SIG-M5 treated with dmso at 0.1 percent for 504 hours (cell line): ENCODE measurements at regions not wholly inside any gene's neighbourhood (a gene's known extent, or its start where the extent isn't known, plus 50 kb on each side); places are given as distances from the start of the nearest gene placed in this dataset.
"Not testable (repeated sequence)": the region's sequence is repeated elsewhere in the genome, so short reads cannot be mapped to it uniquely, and the experiment has no call there.

Source experiments
- DNase-seq: peaks from one replicate; lab custom pipeline; 2025; ENCODE audit not compliant: unreplicated experiment; lab: John Stamatoyannopoulos, UW

DNA sequence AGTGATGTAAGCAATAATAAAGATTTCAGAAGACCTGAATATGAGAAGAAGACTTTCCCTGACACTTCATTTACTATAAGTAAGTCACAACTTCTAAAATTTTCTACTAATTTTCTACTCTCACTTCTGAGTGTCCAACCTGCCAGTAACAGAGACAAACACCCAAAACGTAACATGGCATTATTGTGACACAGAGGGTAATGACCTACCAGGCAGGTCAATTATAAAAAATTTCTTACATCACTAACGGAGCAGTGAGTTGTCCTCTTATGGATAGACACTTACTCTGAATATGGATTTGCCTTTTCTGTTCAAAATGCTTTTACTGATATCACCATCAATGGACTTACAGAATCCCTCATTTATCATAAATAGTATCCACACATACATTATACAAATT is 405.9 kb upstream of the MAGEB16 start:
- no peak for DNase-seq

DNA sequence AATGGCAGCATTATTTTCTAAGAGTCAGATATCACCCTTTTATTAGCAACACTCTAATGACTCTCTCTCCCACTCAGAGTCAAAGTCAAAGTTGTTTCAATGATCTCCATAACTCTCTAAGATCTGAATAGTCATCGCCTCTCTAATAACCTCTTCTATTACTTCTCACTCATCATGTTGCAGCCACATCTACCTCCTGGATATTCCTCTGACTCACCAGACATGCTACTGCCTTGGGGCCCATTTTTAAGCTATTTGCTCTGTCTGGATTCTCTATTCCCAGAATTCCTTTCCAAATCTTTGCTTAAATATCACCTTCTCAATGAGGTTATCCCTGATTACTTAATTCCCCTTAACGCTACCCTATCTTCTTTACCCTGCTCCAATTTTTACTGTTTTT is 391.8 kb upstream of the MAGEB16 start:
- no peak for DNase-seq

DNA sequence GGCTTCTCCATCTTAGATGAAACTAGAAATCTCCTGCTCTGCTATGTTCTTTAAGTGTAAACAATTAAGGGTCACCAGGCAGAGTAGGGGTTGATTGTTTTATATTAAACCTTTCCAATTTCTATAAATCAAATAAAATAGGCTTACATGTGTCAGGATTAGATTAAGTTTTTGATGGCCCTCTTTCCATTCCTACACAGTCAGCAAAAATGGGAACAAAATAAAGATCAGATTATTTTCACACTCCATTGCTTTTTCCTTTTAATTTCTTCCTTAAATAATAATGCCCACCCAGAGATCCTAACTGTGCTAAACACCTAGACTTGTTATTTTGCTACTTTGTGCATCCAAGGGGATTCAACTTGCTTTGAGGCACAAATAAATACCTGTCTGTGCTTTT is 381.4 kb upstream of the MAGEB16 start:
- DNase-seq, result no peak

DNA sequence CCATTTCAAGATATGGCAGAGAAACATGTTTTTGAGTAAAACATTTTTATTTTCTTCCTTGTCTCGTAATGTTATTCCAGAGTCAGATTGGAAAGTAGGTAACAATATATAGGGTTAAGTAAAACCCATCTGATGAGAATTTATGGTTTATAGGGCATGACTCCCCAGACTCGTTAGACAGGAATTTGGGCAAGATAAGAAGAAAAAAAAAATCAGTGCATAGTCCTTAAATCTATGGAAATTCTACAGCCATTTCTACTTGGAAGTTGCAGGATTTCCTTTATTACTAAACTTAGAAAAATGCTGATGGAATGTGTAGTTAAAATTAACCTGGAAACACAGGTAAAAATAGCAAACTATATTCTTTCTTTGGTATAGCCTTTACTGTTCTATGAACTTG is 366.1 kb upstream of the MAGEB16 start:
- no peak for DNase-seq

DNA sequence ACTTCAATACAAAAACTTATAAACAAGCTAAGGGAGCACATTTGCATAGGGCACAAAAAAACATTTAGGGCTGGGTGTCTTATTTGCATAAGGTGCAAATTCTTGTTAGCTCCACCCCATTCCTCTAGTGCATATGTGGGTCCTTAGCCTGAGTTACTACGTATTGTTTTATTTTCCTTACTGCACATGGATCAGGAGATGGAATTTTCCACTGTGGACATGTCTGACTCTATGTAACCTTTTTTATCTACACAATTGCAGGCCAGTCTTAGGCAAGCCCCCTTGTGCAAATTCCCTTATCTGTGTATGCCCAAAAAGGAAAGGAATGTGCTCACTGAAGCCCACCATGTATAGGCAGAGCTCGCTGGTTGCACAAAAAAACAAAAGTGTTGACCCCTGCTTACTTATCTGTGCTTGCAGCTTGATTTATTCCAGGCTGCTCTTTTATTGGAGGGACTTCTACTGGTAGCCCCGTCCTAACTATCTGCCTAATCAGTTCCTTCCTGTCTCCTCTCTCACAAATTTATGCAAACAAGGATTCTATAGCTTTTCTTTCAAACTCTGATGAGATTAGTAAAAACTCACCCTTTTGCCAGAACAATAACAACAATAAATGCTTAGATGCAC is 359.0 kb upstream of the MAGEB16 start:
- DNase-seq, result no peak

DNA sequence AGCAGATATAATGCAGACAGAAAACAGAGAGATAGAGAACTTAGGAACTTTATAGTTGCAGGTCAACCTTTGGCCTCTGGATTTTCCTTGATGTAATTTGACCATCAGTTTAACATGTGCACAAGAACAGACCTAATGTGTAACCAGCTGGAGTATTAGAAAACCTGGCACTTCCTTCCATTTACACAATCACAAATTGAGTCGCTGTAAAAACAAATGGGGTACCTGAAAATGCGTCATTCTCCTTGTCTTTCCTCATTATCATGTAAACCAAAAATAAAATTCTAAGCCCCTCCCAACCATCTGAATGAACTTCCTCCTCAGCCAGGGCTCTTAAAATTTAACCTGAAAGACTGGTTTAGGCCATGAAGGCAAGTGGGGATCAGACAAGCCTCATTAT is 358.4 kb upstream of the MAGEB16 start:
- DNase-seq, result no peak

DNA sequence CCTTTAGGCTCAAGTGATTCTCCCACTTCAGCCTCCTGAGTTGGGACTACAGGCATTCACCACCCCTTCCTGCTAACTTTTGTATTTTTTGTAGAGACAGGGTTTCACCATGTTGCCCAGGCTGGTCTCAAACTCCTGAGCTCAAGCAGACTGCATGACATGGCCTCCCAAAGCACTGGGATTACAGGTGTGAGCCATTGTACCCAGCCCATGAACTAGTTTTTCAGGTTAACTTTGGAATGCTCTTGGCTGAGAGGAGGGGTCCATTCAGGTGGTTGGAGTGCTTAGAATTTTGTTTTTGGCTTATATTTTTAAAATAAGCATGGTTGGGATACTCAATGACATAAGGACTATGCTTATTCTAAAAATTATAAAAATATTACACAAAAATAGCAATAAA is 355.7 kb upstream of the MAGEB16 start:
- DNase-seq, result no peak

DNA sequence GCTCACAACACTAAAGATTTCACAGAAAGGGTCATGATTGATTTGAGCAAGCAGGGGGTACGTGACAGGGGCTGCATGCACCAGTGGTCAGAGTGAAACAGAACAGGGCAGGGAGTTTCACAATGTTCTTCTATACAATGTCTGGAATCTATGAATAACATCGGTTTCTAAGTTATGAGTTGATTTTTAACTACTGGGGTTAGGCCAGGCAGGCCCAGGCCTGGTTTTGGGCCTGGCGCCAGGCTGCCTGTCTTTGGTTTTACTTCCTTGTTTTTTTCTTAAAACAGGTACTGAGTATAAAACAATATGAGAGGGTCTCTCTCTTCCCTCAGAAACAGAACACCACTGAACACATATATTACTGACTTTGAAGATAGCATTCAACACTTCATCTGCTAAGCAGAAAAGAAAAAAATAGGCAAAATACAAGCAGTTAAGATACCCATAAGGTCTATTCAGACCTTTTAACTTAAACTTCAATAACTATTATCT is 355.0 kb upstream of the MAGEB16 start:
- DNase-seq, result not testable (repeated sequence)

DNA sequence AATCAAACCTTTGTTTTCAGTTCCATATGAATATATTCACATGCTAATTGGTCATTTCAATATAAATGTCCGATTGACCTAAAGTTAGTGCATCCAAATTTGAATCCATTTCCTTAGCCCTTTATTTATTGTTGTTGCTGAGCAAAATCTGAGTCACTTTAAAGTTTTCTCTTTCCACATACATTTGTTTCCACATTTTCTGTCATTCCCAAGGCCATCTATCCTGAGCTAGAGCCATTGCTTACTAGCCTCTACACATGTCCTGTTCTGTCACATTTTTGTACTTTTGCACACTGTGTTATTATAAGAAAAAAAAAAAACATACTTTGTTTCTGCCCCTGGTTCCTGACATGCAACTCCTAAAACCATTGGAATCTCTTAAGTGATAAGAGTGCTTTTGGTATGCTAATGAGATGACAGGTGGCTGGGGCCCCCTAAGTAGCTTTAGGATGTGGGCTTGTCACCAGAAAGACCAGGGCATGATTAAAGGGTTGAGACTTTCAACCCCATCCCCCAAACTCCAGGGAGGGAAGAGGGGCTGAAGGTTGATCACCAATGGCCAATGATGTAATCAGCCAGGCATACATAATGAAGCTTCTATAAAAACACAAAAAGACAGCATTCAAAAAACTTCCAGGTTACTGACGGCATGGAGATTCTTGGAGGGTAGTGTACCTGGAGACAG is 353.3 kb upstream of the MAGEB16 start:
- no peak for DNase-seq

DNA sequence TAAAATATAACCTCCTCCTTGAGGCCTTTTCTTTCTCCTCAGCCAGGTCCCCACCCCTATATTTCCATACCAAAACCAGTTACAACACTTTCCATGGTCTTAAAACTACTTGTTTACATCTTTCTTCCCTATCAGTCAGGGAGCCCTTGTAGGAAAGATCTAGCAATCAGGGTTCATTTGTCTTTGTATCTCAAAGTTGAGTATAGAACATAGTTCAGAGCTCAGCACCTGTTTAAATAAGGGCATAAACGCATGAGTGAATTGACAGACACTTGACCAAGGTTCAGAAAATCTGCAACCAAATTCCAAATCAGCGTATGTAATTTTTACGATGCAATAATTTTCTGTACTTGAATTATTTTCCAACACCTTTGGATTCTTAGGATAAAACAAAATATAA is 352.2 kb upstream of the MAGEB16 start:
- DNase-seq, result no peak

DNA sequence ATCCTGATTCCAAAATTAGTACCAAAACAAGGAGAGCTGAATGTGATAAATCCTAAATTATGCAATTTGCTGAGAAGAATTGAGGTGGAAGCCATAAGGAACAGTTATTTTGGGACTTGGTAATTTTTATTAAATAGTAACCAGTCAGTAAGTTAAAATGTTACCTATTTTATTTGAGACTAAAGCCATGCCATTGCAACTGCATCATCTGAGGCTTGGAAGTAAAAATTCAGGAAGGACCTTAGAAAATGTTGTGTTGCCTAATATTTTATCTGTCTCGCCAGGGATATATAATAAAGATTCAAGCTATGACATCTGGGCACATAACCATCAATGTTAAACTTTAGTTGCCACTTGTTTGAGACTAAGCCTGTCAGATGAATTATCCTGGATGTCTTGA is 341.3 kb upstream of the MAGEB16 start:
- DNase-seq, result no peak

DNA sequence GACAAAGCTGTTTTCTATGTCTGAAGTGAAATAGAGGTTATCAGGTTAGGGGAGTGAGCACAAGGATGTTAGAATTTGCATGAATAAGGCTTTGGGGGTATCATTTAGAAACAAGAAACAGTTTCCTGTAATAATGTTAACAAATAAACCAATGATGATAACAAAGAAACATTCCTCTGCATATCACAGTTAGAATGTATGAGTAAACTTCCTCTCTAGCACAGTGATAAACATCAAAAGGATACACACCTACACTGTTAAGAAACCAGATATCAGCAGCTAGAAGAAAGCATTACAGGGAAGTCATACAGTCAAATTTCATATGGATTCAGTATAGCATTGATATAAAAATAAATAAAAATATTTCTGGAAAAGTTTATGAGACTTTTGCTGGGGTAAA is 340.0 kb upstream of the MAGEB16 start:
- DNase-seq, result no peak

DNA sequence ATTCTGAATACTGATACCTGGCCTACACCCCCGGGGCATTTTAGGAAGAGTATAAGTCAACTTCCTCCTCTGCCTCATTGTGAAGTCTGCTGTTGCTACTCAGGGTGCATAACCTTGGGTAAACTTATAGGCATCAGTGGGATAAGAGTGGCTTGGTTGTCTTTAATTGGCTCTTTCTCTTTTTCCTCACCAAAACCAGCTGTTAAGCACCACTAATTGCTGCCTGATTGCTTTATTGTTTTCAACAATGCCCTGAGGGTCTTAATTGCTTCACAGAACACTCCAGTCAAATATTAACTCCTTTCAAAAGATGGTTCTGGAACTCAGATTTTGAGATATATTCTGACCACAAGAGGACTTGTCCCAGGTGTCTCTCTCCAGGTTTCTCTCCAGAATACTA is 337.0 kb upstream of the MAGEB16 start:
- no peak for DNase-seq

DNA sequence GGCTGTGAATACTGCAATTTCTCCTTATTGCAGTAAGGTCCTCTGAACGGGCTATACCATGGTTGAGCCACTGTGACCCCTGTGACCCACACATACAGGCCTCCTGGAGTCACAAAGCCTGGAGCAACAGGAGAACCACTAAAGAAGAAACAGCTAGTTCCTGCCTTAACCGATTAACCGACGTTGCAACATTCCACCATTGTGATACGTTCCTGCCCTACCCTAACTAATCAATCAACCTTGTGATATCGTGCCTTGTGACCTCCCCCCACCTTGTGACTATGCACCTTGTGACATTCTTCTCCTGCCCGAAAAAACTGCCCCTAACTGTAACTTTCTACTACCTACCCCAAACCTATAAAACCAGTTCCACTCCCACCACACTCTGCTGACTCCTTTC is 301.5 kb upstream of the MAGEB16 start:
- DNase-seq, result not testable (repeated sequence)

DNA sequence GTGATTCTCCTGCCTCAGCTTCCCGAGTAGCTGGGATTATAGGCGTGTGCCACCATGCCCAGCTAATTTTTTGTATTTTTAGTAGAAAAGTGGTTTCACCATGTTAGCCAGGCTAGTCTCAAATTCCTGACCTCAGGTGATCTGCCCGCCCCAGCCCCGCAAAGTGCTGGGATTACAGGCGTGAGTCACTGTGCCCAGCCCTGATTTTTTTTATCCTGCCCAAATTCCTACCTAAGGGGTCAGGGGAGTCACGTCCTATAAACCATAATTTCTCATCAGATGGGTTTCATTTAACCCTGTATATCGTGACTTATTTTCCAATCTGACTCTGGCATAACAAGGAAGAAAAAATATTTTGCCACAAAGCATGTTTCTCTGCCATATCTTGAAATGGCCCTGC is 300.7 kb upstream of the MAGEB16 start:
- not testable (repeated sequence) for DNase-seq

DNA sequence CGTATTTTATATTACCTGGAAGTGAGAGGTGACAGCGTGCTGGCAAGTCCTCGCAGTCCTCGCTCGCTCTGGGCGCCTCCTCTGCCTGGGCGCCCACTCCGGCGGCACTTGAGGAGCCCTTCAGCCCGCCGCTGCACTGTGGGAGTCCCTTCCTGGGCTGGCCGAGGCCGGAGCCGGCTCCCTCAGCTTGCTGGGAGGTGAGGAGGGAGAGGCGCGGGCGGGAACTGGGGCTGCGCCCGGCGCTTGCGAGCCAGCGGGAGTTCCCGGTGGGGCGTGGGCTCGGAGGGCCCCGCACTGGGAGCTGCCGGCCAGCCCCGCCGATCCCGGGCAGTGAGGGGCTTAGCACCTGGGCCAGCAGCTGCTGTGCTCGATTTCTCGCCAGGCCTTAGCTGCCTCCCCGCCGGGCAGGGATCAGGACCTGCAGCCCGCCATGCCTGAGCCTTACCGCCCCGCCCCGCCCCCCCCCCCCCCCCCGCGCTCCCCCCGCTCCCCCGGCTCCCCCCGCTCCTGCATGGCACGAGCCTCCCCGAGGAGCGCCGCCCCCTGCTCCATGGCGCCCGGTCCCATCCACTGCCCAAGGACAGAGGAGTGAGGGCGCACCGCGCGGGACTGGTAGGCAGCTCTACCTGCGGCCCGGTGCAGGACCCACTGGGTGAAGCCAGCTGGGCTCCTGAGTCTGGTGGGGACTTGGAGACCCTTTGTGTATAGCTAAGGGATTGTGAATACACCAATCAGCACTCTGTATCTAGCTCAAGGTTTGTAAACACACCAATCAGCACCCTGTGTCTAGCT is 298.9 kb upstream of the MAGEB16 start:
- no peak for DNase-seq

DNA sequence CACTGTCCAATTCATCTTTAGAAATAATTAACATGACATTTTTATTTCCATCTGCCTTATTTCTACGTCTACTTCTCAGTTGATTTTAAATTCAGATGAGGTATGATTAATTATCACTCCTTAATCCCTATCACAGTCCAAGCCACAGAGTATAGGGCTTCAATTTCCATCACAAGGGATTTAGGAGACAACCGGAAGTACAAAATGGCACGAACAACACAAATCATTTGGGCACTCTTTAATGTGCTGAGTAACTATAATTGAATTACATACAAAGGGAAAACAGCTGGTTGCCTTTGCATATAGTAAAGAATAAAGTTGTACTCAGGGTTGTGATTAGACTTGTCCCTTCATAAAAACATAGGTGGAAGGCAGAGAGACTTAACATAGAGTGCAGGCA is 290.4 kb upstream of the MAGEB16 start:
- DNase-seq, result no peak

DNA sequence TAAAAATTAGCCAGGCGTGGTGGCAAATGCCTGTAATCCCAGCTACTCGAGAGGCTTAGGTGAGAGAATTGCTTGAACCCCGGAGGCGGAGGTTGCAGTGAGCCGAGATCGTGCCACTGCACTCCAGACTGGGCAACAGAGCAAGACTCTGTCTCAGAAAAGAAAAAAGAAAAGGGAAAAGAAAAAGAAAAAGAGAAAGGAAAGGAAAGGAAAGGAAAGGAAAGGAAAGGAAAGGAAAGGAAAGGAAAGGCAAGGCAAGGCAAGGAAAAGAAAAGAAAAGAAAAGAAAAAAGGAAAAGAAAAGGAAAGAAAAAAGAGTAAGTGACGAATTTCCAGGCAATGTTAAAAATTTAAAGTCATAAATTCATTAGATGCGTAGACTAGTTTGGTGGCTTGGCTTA is 250.1 kb upstream of the MAGEB16 start:
- not testable (repeated sequence) for DNase-seq

DNA sequence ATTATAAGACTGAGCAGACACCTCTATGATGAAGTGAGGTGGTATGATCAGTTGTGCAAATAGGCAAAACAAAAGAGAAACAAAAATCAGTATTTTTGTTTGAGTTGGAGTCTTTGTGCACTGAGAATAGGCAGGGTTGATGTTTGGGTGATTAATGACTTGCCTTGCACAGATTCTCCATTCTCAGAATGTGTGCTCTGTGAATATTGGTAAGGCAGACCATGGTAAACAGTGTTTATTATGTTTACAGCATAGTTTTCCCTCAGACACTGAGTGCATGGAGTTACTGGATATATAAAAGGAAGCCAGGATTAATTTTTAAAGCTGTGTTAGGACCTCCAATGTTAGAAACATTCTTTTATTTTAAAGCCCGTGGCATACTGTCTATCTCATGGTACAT is 240.2 kb upstream of the MAGEB16 start:
- DNase-seq, result no peak

DNA sequence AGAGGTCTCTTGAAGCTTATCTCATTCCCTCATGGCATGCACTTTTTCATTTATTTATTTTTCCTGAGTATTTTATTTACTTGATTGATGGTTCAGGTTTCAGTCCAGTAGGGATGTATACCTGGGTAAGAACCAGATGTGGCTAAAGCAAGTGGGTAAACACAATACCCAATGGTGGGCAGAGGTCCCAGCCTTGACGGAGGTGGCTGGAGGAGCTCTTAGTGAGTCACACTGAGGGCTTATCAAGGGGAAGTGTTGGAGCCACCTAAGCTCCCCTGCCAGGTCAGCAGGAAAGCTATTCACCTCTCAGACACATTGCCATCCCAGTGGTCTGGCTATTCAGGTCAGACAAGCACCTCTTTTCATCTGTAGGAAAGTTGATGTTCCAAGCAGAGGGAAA is 236.2 kb upstream of the MAGEB16 start:
- no peak for DNase-seq

DNA sequence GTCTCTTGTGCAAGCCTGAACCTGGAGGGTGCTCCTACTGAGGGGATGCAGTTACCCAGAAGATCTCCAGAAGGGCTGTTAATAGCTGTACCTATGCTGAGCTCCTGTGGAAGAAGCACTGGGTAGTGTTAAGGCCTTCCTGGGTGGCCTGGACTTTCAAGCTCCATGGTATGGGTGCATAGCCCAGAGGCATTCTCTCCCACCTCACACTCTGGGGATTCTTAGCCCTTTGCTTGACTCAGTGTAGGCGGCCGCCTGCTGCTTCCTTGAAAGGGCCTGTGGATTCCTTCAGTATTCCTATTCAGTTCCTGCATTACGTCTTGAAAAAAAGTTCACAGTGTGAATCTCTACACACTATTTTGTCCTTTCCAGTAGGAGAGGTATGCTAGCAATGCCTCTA is 235.7 kb upstream of the MAGEB16 start:
- DNase-seq, result no peak

DNA sequence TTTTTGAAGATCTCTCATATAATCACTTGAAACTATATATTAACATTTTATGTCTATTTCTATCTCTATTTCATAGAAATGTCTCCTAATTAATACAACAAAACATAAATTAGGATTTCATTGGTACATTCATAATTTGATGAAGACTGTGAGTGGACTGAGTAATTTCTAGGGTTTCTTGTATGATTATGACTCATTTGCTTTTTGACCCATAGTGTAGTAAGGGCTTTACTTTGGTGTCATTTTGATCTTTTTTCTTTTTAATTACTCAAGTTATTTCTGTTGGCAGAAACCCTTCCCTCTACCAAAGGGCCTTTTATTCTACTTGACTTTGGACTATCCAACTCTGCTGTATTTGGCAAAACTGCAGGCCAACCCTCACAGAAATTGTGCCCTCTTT is 207.9 kb upstream of the MAGEB16 start:
- DNase-seq, result no peak
